Activated naive CD4-positive, alpha-beta T cell treated with anti-CD3 and anti-CD28 coated beads for 36 hours (primary cell): ENCODE measurements at regions not wholly inside any gene's neighbourhood (a gene's known extent, or its start where the extent isn't known, plus 50 kb on each side); places are given as distances from the start of the nearest gene placed in this dataset.

Experiments
- CTCF ChIA-PET: fragments of 350-600 bp; sonication (Branson Sonifier 250); formaldehyde crosslinking; loops from one replicate; lab custom pipeline; 2021; ENCODE audit warnings: antibody characterized with exemption; lab: Charles Lee
- DNase-seq: peaks from one replicate; pipeline ENCODE4 v3.0.0-alpha.2; 2020
- H3K27ac Mint-ChIP-seq: one replicate; pipeline ENCODE4 v1.8.0; 2021; ENCODE audit warnings: mild to moderate bottlenecking, mixed read lengths
- H3K27me3 Mint-ChIP-seq: one replicate; pipeline ENCODE4 v1.8.0; 2021; ENCODE audit warnings: low read depth, mixed read lengths
- H3K36me3 Mint-ChIP-seq: one replicate; pipeline ENCODE4 v1.8.0; 2021; ENCODE audit warnings: low read depth, mixed read lengths
- H3K4me1 Mint-ChIP-seq: one replicate; pipeline ENCODE4 v1.8.0; 2021; ENCODE audit warnings: low read depth, mixed read lengths
- H3K4me3 Mint-ChIP-seq: one replicate; pipeline ENCODE4 v1.8.0; 2021; ENCODE audit warnings: mild to moderate bottlenecking, moderate library complexity, mixed read lengths
- H3K9me3 Mint-ChIP-seq: one replicate; pipeline ENCODE4 v1.8.0; 2021; ENCODE audit warnings: mixed read lengths
- intact Hi-C: fragments of 100-400 bp; cut with micrococcal nuclease; formaldehyde crosslinking; loops from one replicate; pipeline ENCODE4 v1.15.1; 2023

GRCh38 chr2:52968043-52968442 lies 799.6 kb upstream of the CHAC2 start:
- Mint-ChIP-seq H3K4me1 (no peaks in the 10 kb centered on the region), H3K4me3 (no peak overlapping the region), H3K27me3 (no peaks in the 10 kb centered on the region), H3K36me3 (no peaks in the 10 kb centered on the region), H3K9me3 (no peaks in the 10 kb centered on the region), H3K27ac (no peak overlapping the region)
- CTCF ChIA-PET, result no interaction called here
- intact Hi-C loops, result no loop called here
- DNase-seq, result no peak

GRCh38 chr2:52964916-52965530 lies 802.6 kb upstream of the CHAC2 start:
- CTCF ChIA-PET, result no interaction called here
- Mint-ChIP-seq H3K4me1 (no peaks in the 10 kb centered on the region), H3K27me3 (no peaks in the 10 kb centered on the region), H3K4me3 (no peak overlapping the region), H3K9me3 (no peaks in the 10 kb centered on the region), H3K36me3 (no peaks in the 10 kb centered on the region), H3K27ac (no peak overlapping the region)
- intact Hi-C loops, result no loop called here
- DNase-seq, result no peak

- Mint-ChIP-seq H3K36me3 (no peaks in the 10 kb centered on the region), H3K4me3 (no peak overlapping the region), H3K9me3 (peaks cover 1% of the 10 kb centered on the region), H3K4me1 (no peaks in the 10 kb centered on the region), H3K27me3 (no peaks in the 10 kb centered on the region), H3K27ac (no peak overlapping the region)
- CTCF ChIA-PET, result no interaction called here
- intact Hi-C loops, result no loop called here
- DNase-seq, result no peak
These were observed 806.2 kb upstream of the CHAC2 start for GRCh38 chr2:52961403-52961802.

- DNase-seq, result no peak
- Mint-ChIP-seq H3K9me3 (peaks cover 1% of the 10 kb centered on the region), H3K27me3 (no peaks in the 10 kb centered on the region), H3K4me3 (no peak overlapping the region), H3K4me1 (no peaks in the 10 kb centered on the region), H3K36me3 (no peaks in the 10 kb centered on the region), H3K27ac (no peak overlapping the region)
- CTCF ChIA-PET, result no interaction called here
- intact Hi-C loops, result no loop called here
These were observed 806.7 kb upstream of the CHAC2 start for GRCh38 chr2:52960881-52961280.

GRCh38 chr2:52959801-52960200 lies 807.8 kb upstream of the CHAC2 start:
- CTCF ChIA-PET, result no interaction called here
- DNase-seq, result no peak
- H3K4me3 Mint-ChIP-seq, result no peak overlapping the region
- H3K9me3 Mint-ChIP-seq, result peaks cover 1% of the 10 kb centered on the region
- no peaks in the 10 kb centered on the region for H3K4me1 Mint-ChIP-seq
- no peaks in the 10 kb centered on the region for H3K27me3 Mint-ChIP-seq
- no peak overlapping the region for H3K27ac Mint-ChIP-seq
- intact Hi-C loops, result no loop called here
- no peaks in the 10 kb centered on the region for H3K36me3 Mint-ChIP-seq

GRCh38 chr2:52956766-52957165 lies 810.8 kb upstream of the CHAC2 start:
- intact Hi-C loops, result no loop called here
- no peak for DNase-seq
- Mint-ChIP-seq H3K36me3 (no peaks in the 10 kb centered on the region), H3K4me1 (no peaks in the 10 kb centered on the region), H3K4me3 (no peak overlapping the region), H3K27me3 (no peaks in the 10 kb centered on the region), H3K27ac (no peak overlapping the region), H3K9me3 (peaks cover 1% of the 10 kb centered on the region)
- CTCF ChIA-PET, result interaction anchor here (0.6 kb wide), 1 partner anchor 1122 kb away, joined by 4 read pairs; no protein-coding TSS in a partner anchor

- Mint-ChIP-seq H3K36me3 (no peaks in the 10 kb centered on the region), H3K4me3 (no peak overlapping the region), H3K27me3 (no peaks in the 10 kb centered on the region), H3K4me1 (no peaks in the 10 kb centered on the region), H3K27ac (no peak overlapping the region), H3K9me3 (peaks cover 1% of the 10 kb centered on the region)
- CTCF ChIA-PET, result interaction anchor here (0.6 kb wide), 1 partner anchor 1122 kb away, joined by 4 read pairs; no protein-coding TSS in a partner anchor
- DNase-seq, result no peak
- intact Hi-C loops, result no loop called here
These were observed 811.5 kb upstream of the CHAC2 start for GRCh38 chr2:52956118-52956517.

GRCh38 chr2:52955079-52955478 lies 812.5 kb upstream of the CHAC2 start:
- CTCF ChIA-PET, result no interaction called here
- Mint-ChIP-seq H3K9me3 (peaks cover 4% of the 10 kb centered on the region), H3K27ac (no peak overlapping the region), H3K36me3 (no peaks in the 10 kb centered on the region), H3K27me3 (no peaks in the 10 kb centered on the region), H3K4me1 (no peaks in the 10 kb centered on the region), H3K4me3 (no peak overlapping the region)
- intact Hi-C loops, result no loop called here
- DNase-seq, result no peak

GRCh38 chr2:52940101-52940500 lies 827.5 kb upstream of the CHAC2 start:
- H3K36me3 Mint-ChIP-seq, result no peaks in the 10 kb centered on the region
- H3K27me3 Mint-ChIP-seq, result no peaks in the 10 kb centered on the region
- H3K4me1 Mint-ChIP-seq, result no peaks in the 10 kb centered on the region
- no peak overlapping the region for H3K27ac Mint-ChIP-seq
- intact Hi-C loops, result no loop called here
- no peak overlapping the region for H3K4me3 Mint-ChIP-seq
- peaks cover 3% of the 10 kb centered on the region for H3K9me3 Mint-ChIP-seq
- no peak for DNase-seq
- CTCF ChIA-PET, result no interaction called here

- no peaks in the 10 kb centered on the region for H3K4me1 Mint-ChIP-seq
- no peak overlapping the region for H3K27ac Mint-ChIP-seq
- peaks cover 3% of the 10 kb centered on the region for H3K9me3 Mint-ChIP-seq
- no peaks in the 10 kb centered on the region for H3K36me3 Mint-ChIP-seq
- H3K4me3 Mint-ChIP-seq, result no peak overlapping the region
- CTCF ChIA-PET, result no interaction called here
- intact Hi-C loops, result no loop called here
- no peak for DNase-seq
- no peaks in the 10 kb centered on the region for H3K27me3 Mint-ChIP-seq
These were observed 828.4 kb upstream of the CHAC2 start for GRCh38 chr2:52939250-52939649.

GRCh38 chr2:52936029-52936428 lies 831.6 kb upstream of the CHAC2 start:
- Mint-ChIP-seq H3K27me3 (no peaks in the 10 kb centered on the region), H3K27ac (no peak overlapping the region), H3K4me1 (no peaks in the 10 kb centered on the region), H3K36me3 (no peaks in the 10 kb centered on the region), H3K4me3 (no peak overlapping the region), H3K9me3 (peaks cover 1% of the 10 kb centered on the region)
- DNase-seq, result no peak
- CTCF ChIA-PET, result no interaction called here
- intact Hi-C loops, result no loop called here

- no peaks in the 10 kb centered on the region for H3K27me3 Mint-ChIP-seq
- H3K9me3 Mint-ChIP-seq, result peaks cover 2% of the 10 kb centered on the region
- no peaks in the 10 kb centered on the region for H3K36me3 Mint-ChIP-seq
- DNase-seq, result no peak
- H3K27ac Mint-ChIP-seq, result no peak overlapping the region
- intact Hi-C loops, result no loop called here
- CTCF ChIA-PET, result no interaction called here
- no peak overlapping the region for H3K4me3 Mint-ChIP-seq
- H3K4me1 Mint-ChIP-seq, result no peaks in the 10 kb centered on the region
These were observed 832.5 kb upstream of the CHAC2 start for GRCh38 chr2:52934920-52935640.

- CTCF ChIA-PET, result no interaction called here
- no peaks in the 10 kb centered on the region for H3K4me1 Mint-ChIP-seq
- H3K27me3 Mint-ChIP-seq, result no peaks in the 10 kb centered on the region
- no peak overlapping the region for H3K4me3 Mint-ChIP-seq
- H3K27ac Mint-ChIP-seq, result no peak overlapping the region
- intact Hi-C loops, result no loop called here
- no peaks in the 10 kb centered on the region for H3K36me3 Mint-ChIP-seq
- no peak for DNase-seq
- peaks cover 3% of the 10 kb centered on the region for H3K9me3 Mint-ChIP-seq
These were observed 833.2 kb upstream of the CHAC2 start for GRCh38 chr2:52934323-52934898.
